ENCODE measurements at regions not wholly inside any gene's neighbourhood (a gene's known extent, or its start where the extent isn't known, plus 50 kb on each side); places are given as distances from the start of the nearest gene placed in this dataset.

- no peaks in the 10 kb centered on the region for H3K9me3 ChIP-seq
- no peak for TF ChIP-seq CTCF (IDR thresholded peaks at IDR 0.05)
- no peak for DNase-seq
These were observed 847.8 kb downstream of the SI start for GRCh38 chr3:164230385-164231094.

GRCh38 chr3:164224126-164224525 is 854.2 kb downstream of the SI start:
- no peak overlapping the region for H3K4me3 ChIP-seq
- H3K36me3 ChIP-seq (ENCODE audit: low read depth), result no peaks in the 10 kb centered on the region
- ATAC-seq, result no peak
- intact Hi-C loops (cut with DNase I, micrococcal nuclease), result no loop called here
- H3K9me3 ChIP-seq, result no peaks in the 10 kb centered on the region
- no peaks in the 10 kb centered on the region for H3K4me1 ChIP-seq (ENCODE audit: low read depth)
- no peak for TF ChIP-seq CTCF (IDR thresholded peaks at IDR 0.05)
- no peak for DNase-seq

More at GRCh38 chr3:164230385-164231094, 847.8 kb downstream of the SI start:
- intact Hi-C loops (cut with DNase I, micrococcal nuclease), result no loop called here
- no peak overlapping the region for H3K4me3 ChIP-seq
- ATAC-seq, result no peak
- no peaks in the 10 kb centered on the region for H3K36me3 ChIP-seq (ENCODE audit: low read depth)
- no peaks in the 10 kb centered on the region for H3K4me1 ChIP-seq (ENCODE audit: low read depth)

GRCh38 chr3:164222197-164222596 is 856.1 kb downstream of the SI start:
- intact Hi-C loops (cut with DNase I, micrococcal nuclease), result no loop called here
- DNase-seq (no peak), ATAC-seq (no peak)
- Histone ChIP-seq H3K4me3 (no peak overlapping the region), H3K9me3 (no peaks in the 10 kb centered on the region), H3K4me1 (ENCODE audit: low read depth) (no peaks in the 10 kb centered on the region), H3K36me3 (ENCODE audit: low read depth) (no peaks in the 10 kb centered on the region)
- TF ChIP-seq CTCF (IDR thresholded peaks at IDR 0.05), result no peak

- ATAC-seq (no peak), DNase-seq (no peak)
- no peak overlapping the region for H3K4me3 ChIP-seq
- intact Hi-C loops (cut with DNase I, micrococcal nuclease), result no loop called here
- no peaks in the 10 kb centered on the region for H3K9me3 ChIP-seq
- no peaks in the 10 kb centered on the region for H3K4me1 ChIP-seq (ENCODE audit: low read depth)
- H3K36me3 ChIP-seq (ENCODE audit: low read depth), result no peaks in the 10 kb centered on the region
- no peak for TF ChIP-seq CTCF (IDR thresholded peaks at IDR 0.05)
These were observed 857.0 kb downstream of the SI start for GRCh38 chr3:164221297-164221696.

GRCh38 chr3:164209363-164209762 is 868.9 kb downstream of the SI start:
- no peak overlapping the region for H3K4me3 ChIP-seq
- no peak for DNase-seq
- no peaks in the 10 kb centered on the region for H3K9me3 ChIP-seq
- no peaks in the 10 kb centered on the region for H3K36me3 ChIP-seq (ENCODE audit: low read depth)
- TF ChIP-seq CTCF (IDR thresholded peaks at IDR 0.05), result no peak
- no peaks in the 10 kb centered on the region for H3K4me1 ChIP-seq (ENCODE audit: low read depth)
- intact Hi-C loops (cut with DNase I, micrococcal nuclease), result no loop called here
- no peak for ATAC-seq

GRCh38 chr3:164208821-164209220 is 869.5 kb downstream of the SI start:
- H3K36me3 ChIP-seq (ENCODE audit: low read depth), result no peaks in the 10 kb centered on the region
- no peak overlapping the region for H3K4me3 ChIP-seq
- ATAC-seq, result no peak
- no peaks in the 10 kb centered on the region for H3K4me1 ChIP-seq (ENCODE audit: low read depth)
- intact Hi-C loops (cut with DNase I, micrococcal nuclease), result no loop called here
- no peak for TF ChIP-seq CTCF (IDR thresholded peaks at IDR 0.05)
- H3K9me3 ChIP-seq, result no peaks in the 10 kb centered on the region
- DNase-seq, result no peak
